K562 (cell line): ENCODE measurements at regions not wholly inside any gene's neighbourhood (a gene's known extent, or its start where the extent isn't known, plus 50 kb on each side); places are given as distances from the start of the nearest gene placed in this dataset.

Source experiments
- ATAC-seq: fragments of 200-7000 bp; cut with Tn5 transposase; 3 replicates; pipeline ENCODE4 v1.9.1; 2020; ENCODE audit warnings: moderate library complexity
- BruUV-seq: library from RNA; stranded (reverse); fragments of 400-500 nt; replicated peaks from 2 replicates; lab custom pipeline; 2021; lab: Mats Ljungman, UMichigan
- CTCF ChIA-PET: fragments of 300-600 bp; formaldehyde crosslinking; extraction: SDS; loops from one replicate; lab custom pipeline; 2021; ENCODE audit warnings: low intra/inter-chr PET ratio; lab: Yijun Ruan, JAX
- POLR2A ChIA-PET: fragments of 300-600, 350-650 bp; sonication (Branson Sonifier 250); formaldehyde crosslinking; extraction: SDS; loops from one replicate; lab custom pipeline; 2021; ENCODE audit warnings: antibody characterized with exemption, inconsistent platforms; lab: Yijun Ruan, JAX
- DNase-seq, 4 experiments: peaks; one replicate each; pipeline versions ENCODE4 v3.0.0 to v3.0.0-alpha.2; 2011 to 2018; ENCODE audit warnings: low spot score in 3 of 4, mixed read lengths in 3 of 4; ENCODE audit errors: extremely low read depth in 1 of 4
- FAIRE-seq: peaks from 2 replicates; lab custom pipeline; 2011; peaks lifted over from hg19 to GRCh38; lab: Jason Lieb, UNC
- H2AFZ ChIP-seq: 2 replicates; pipeline ENCODE4 v1.6.0; 2011; ENCODE audit warnings: low read depth, low read length, control low read depth, inconsistent platforms
- H3K27ac ChIP-seq: fragments of 200-600 bp; 3 replicates; pipeline ENCODE4 v1.8.0; 2011; ENCODE audit warnings: low read depth, mild to moderate bottlenecking, control low read depth, inconsistent platforms, low read length, moderate library complexity, mixed read lengths; ENCODE audit errors: extremely low read depth
- H3K27me3 ChIP-seq, 2 experiments: fragments of 300-600 bp in 1 of 2; 2 replicates in 1 of 2; 3 replicates in 1 of 2; pipeline versions ENCODE4 v1.6.0 to v1.8.0; 2011; ENCODE audit warnings: inconsistent platforms in 2 of 2, low read length in 2 of 2, mild to moderate bottlenecking in 1 of 2, mixed read lengths in 1 of 2, moderate library complexity in 1 of 2; ENCODE audit not compliant: control insufficient read depth in 2 of 2, insufficient read depth in 2 of 2
- H3K36me3 ChIP-seq: fragments of 300-600 bp; 3 replicates; pipeline ENCODE4 v1.8.0; 2011; ENCODE audit warnings: mild to moderate bottlenecking, low read length, inconsistent platforms; ENCODE audit not compliant: control insufficient read depth, insufficient read depth
- H3K4me1 ChIP-seq, 2 experiments: fragments of 200-600 bp in 1 of 2; replicated peaks in 1 of 2; 2 replicates in 1 of 2; 3 replicates in 1 of 2; pipeline versions ENCODE4 v1.5.1 to v1.8.0; 2011; ENCODE audit warnings: inconsistent platforms in 2 of 2, low read length in 2 of 2, mild to moderate bottlenecking in 1 of 2, mixed read lengths in 1 of 2, moderate library complexity in 1 of 2; ENCODE audit not compliant: control insufficient read depth in 2 of 2, insufficient read depth in 2 of 2
- H3K4me2 ChIP-seq: 2 replicates; pipeline ENCODE4 v1.6.1; 2011; ENCODE audit warnings: low read length, control low read depth, inconsistent platforms, mixed read lengths; ENCODE audit not compliant: insufficient read depth
- H3K4me3 ChIP-seq: fragments of 200-600 bp; sonication (generic), shearing (Covaris generic); 2 replicates; pipeline ENCODE4 v1.5.1; 2016; ENCODE audit warnings: control low read depth, inconsistent platforms
- H3K79me2 ChIP-seq: fragments of 200-600 bp; 3 replicates; pipeline ENCODE4 v1.8.0; 2011; ENCODE audit warnings: low read length, inconsistent platforms; ENCODE audit not compliant: control insufficient read depth, insufficient read depth
- H3K9ac ChIP-seq, 2 experiments: 2 replicates each; pipeline versions ENCODE4 v1.6.0 to v1.6.1; 2011; ENCODE audit warnings: low read depth in 2 of 2, low read length in 2 of 2, control low read depth in 1 of 2, inconsistent platforms in 1 of 2, mild to moderate bottlenecking in 1 of 2, mixed read lengths in 1 of 2; ENCODE audit not compliant: insufficient read depth in 1 of 2
- H3K9me1 ChIP-seq: one replicate; pipeline ENCODE4 v1.6.0; 2011; ENCODE audit warnings: inconsistent platforms, mild to moderate bottlenecking, low read length, moderate library complexity; ENCODE audit not compliant: control insufficient read depth, insufficient read depth
- H3K9me3 ChIP-seq: replicated peaks from 2 replicates; pipeline ENCODE4 v1.5.1; 2011; ENCODE audit warnings: low read depth, low read length, inconsistent platforms; ENCODE audit not compliant: control insufficient read depth, insufficient read depth
- H4K20me1 ChIP-seq: replicated peaks from 2 replicates; pipeline ENCODE4 v1.6.1; 2011; ENCODE audit warnings: low read length, inconsistent platforms, mixed read lengths; ENCODE audit not compliant: control insufficient read depth, insufficient read depth
- BRCA1 ChIP-seq, 2 experiments: fragments of 450-650 bp in 1 of 2; sonication (generic) in 1 of 2; formaldehyde crosslinking in 1 of 2; IDR thresholded peaks; 2 replicates each; pipeline versions ENCODE4 v1.5.0 to v1.6.1; 2017 to 2020; ENCODE audit warnings: mild to moderate bottlenecking in 1 of 2, missing genetic modification reagents in 1 of 2
- BRF2 ChIP-seq: IDR thresholded peaks from 3 replicates; pipeline ENCODE4 v1.6.1; 2011; ENCODE audit warnings: borderline replicate concordance, mild to moderate bottlenecking; ENCODE audit not compliant: insufficient read length, insufficient read depth
- CHCHD3 ChIP-seq: fragments of 250-450 bp; sonication (Bioruptor Pico); IDR thresholded peaks from 2 replicates; pipeline ENCODE4 v2.1.2; 2022; ENCODE audit warnings: mild to moderate bottlenecking
- ESRRB ChIP-seq: fragments of 250-450 bp; sonication (Bioruptor Pico); IDR thresholded peaks from 2 replicates; pipeline ENCODE4 v1.5.0; 2020; ENCODE audit warnings: mild to moderate bottlenecking, moderate library complexity, borderline replicate concordance
- EWSR1 ChIP-seq: fragments of 450-650 bp; IDR thresholded peaks from 2 replicates; pipeline ENCODE4 v1.6.1; 2018; ENCODE audit warnings: borderline replicate concordance, mild to moderate bottlenecking, low read depth, moderate library complexity; ENCODE audit not compliant: partially characterized antibody
- HDAC3 ChIP-seq: fragments of 450-650 bp; IDR thresholded peaks from 2 replicates; pipeline ENCODE4 v1.6.1; 2018; ENCODE audit warnings: borderline replicate concordance, mild to moderate bottlenecking, moderate library complexity; ENCODE audit not compliant: partially characterized antibody
- JUND ChIP-seq, 2 experiments: IDR thresholded peaks; 2 replicates in 1 of 2; 3 replicates in 1 of 2; pipeline ENCODE4 v1.6.1; 2011; ENCODE audit warnings: borderline replicate concordance in 2 of 2, low read depth in 2 of 2, low read length in 2 of 2, improper control_type of control experiment in 1 of 2, missing biosample characterization in 1 of 2, missing genetic modification characterization in 1 of 2, missing genetic modification reagents in 1 of 2
- KDM4B ChIP-seq, 2 experiments: fragments of 450-650 bp in 1 of 2; sonication (generic) in 1 of 2; IDR thresholded peaks; 2 replicates each; pipeline ENCODE4 v1.6.1; 2016 to 2017; ENCODE audit warnings: borderline replicate concordance in 2 of 2, antibody characterized with exemption in 1 of 2, low read depth in 1 of 2, mild to moderate bottlenecking in 1 of 2
- L3MBTL2 ChIP-seq: fragments of 450-650 bp; IDR thresholded peaks from 2 replicates; pipeline ENCODE4 v1.6.1; 2016; ENCODE audit warnings: mild to moderate bottlenecking, moderate library complexity
- SREBF1 ChIP-seq: fragments of 150-350 bp; IDR thresholded peaks from 2 replicates; pipeline ENCODE4 v1.6.1; 2014; ENCODE audit warnings: antibody characterized with exemption, low read depth, low read length, borderline replicate concordance
- SRSF1 ChIP-seq: fragments of 200-400 bp; formaldehyde crosslinking; IDR thresholded peaks from 2 replicates; pipeline ENCODE4 v1.6.1; 2017; ENCODE audit warnings: mild to moderate bottlenecking, low read depth, low read length, moderate library complexity
- WHSC1 ChIP-seq: IDR thresholded peaks from one replicate; pipeline ENCODE4 v1.6.1; 2012; ENCODE audit warnings: low read length, control low read depth, inconsistent platforms
- ZC3H11A ChIP-seq: IDR thresholded peaks from 2 replicates; pipeline ENCODE4 v1.6.1; 2012; ENCODE audit warnings: low read depth, low read length, improper control_type of control experiment
- ZNF175 ChIP-seq: fragments of 200-800 bp; sonication (Bioruptor generic); IDR thresholded peaks from 2 replicates; pipeline ENCODE4 v1.6.1; 2016; ENCODE audit warnings: low read depth, mild to moderate bottlenecking, missing genetic modification characterization, missing compliant biosample characterization
- ZNF316 ChIP-seq: fragments of 450-650 bp; IDR thresholded peaks from 2 replicates; pipeline ENCODE4 v1.6.1; 2016
- ZNF324 ChIP-seq: fragments of 250-450 bp; sonication (Bioruptor Pico); IDR thresholded peaks from 2 replicates; pipeline ENCODE4 v1.4.0; 2020; ENCODE audit warnings: mild to moderate bottlenecking
- ZNF436 ChIP-seq: fragments of 250-450, 450-650 bp; sonication (Bioruptor Pico); formaldehyde crosslinking; IDR thresholded peaks from 2 replicates; pipeline ENCODE4 v1.7.0; 2020; ENCODE audit warnings: mild to moderate bottlenecking
- ZNF561 ChIP-seq: fragments of 450-650 bp; formaldehyde crosslinking; conservative IDR thresholded peaks from 2 replicates; pipeline ENCODE4 v1.4.0; 2020; ENCODE audit warnings: mild to moderate bottlenecking, moderate library complexity
- WGBS: fragments of 100-300 bp; shearing (Covaris generic); methylation state at CpG from one replicate; pipeline ENCODE4 v1.1.6; 2016; ENCODE audit warnings: low coverage, mixed read lengths; ENCODE audit not compliant: insufficient coverage; ENCODE audit errors: missing lambda C conversion rate; 5-methylcytosine and 5-hydroxymethylcytosine counted together
- in situ Hi-C: fragments of 300-500 bp; cut with MboI; formaldehyde crosslinking; loops from 4 replicates; pipeline ENCODE4 v1.15.0; 2018; ENCODE audit warnings: inconsistent platforms, mixed read lengths
- intact Hi-C: fragments of 100-400 bp; cut with micrococcal nuclease; formaldehyde crosslinking; loops from 2 replicates; pipeline ENCODE4 v1.14.2; 2022
- TF ChIP-seq, protein P1 (sequence below): fragments of 450-650 bp; IDR thresholded peaks from 2 replicates; pipeline ENCODE4 v1.6.1; 2016; ENCODE audit warnings: low read depth, mild to moderate bottlenecking, moderate library complexity
- TF ChIP-seq, protein P2 (sequence below): fragments of 450-650 bp; IDR thresholded peaks from 2 replicates; pipeline ENCODE4 v1.6.1; 2016; ENCODE audit warnings: mild to moderate bottlenecking

DNA sequence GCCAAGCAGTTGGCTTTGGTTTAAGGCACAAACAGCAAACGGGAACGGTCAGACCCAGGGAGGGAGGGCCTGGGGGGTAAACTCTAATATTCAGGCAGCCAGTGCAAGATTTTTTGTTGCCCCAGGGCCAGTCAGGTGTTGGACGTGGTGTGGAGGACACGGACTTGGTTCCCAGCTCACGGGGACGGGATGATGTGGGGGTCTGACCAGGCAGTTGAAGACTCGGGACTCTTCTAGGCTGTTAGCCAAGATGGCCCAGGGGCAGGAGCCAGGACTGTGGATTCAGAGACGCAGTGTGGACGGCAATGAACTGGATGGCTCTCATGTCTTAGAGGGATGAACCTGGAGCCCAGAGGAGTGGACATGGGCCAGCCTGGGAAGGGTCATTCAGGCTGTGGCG is 169.2 kb downstream of the C9orf50 start:
- 42% methylated on average over 9 of the region's 10 CpGs for WGBS
- in situ Hi-C loops, result no loop called here
- FAIRE-seq (no peak), DNase-seq (no peak)
- CTCF ChIA-PET, result no interaction called here
- no TSS peak for BruUV-seq
- TF ChIP-seq BRCA1 (IDR thresholded peaks at IDR 0.05) (no peak), BRCA1 (CRISPR knock-in tag; IDR thresholded peaks at IDR 0.05) (no peak), KDM4B (IDR thresholded peaks at IDR 0.05; ENCODE audit: borderline replicate concordance in 2 of 2, low read depth in 1 of 2) (no peak), CHCHD3 (CRISPR knock-in tag) (no peak), ZNF561 (CRISPR knock-in tag) (no peak), HDAC3 (no peak), L3MBTL2 (no peak), SRSF1 (no peak), ZC3H11A (no peak), WHSC1 (no peak), BRF2 (no peak), JUND (IDR thresholded peaks at IDR 0.05; ENCODE audit: borderline replicate concordance, low read depth, low read length) (no peak), JUND (tag; IDR thresholded peaks at IDR 0.05; ENCODE audit: borderline replicate concordance, low read depth, low read length) (no peak), EWSR1 (no peak), ESRRB (CRISPR knock-in tag) (no peak), ZNF316 (no peak), ZNF175 (CRISPR knock-in tag) (no peak), ZNF436 (CRISPR knock-in tag) (no peak), ZNF324 (CRISPR knock-in tag) (no peak), SREBF1 (no peak)
- TF ChIP-seq, protein P1, sequence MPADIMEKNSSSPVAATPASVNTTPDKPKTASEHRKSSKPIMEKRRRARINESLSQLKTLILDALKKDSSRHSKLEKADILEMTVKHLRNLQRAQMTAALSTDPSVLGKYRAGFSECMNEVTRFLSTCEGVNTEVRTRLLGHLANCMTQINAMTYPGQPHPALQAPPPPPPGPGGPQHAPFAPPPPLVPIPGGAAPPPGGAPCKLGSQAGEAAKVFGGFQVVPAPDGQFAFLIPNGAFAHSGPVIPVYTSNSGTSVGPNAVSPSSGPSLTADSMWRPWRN, result no peak
- TF ChIP-seq, protein P2, sequence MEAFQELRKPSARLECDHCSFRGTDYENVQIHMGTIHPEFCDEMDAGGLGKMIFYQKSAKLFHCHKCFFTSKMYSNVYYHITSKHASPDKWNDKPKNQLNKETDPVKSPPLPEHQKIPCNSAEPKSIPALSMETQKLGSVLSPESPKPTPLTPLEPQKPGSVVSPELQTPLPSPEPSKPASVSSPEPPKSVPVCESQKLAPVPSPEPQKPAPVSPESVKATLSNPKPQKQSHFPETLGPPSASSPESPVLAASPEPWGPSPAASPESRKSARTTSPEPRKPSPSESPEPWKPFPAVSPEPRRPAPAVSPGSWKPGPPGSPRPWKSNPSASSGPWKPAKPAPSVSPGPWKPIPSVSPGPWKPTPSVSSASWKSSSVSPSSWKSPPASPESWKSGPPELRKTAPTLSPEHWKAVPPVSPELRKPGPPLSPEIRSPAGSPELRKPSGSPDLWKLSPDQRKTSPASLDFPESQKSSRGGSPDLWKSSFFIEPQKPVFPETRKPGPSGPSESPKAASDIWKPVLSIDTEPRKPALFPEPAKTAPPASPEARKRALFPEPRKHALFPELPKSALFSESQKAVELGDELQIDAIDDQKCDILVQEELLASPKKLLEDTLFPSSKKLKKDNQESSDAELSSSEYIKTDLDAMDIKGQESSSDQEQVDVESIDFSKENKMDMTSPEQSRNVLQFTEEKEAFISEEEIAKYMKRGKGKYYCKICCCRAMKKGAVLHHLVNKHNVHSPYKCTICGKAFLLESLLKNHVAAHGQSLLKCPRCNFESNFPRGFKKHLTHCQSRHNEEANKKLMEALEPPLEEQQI, result no peak
- TF ChIP-seq, all 486 proteins: peak for 0
- ATAC-seq, result no peak; the same call in 2 of the 3 replicates
- Histone ChIP-seq H3K27me3 (no peaks in the 10 kb centered on the region; a peak in 1 of 5 replicates), H3K79me2 (no peaks in the 10 kb centered on the region), H3K36me3 (no peaks in the 10 kb centered on the region), H3K9me3 (no peaks in the 10 kb centered on the region), H3K27ac (no peak overlapping the region), H3K4me3 (no peak overlapping the region), H2AFZ (peak overlapping the region; percentile 28; the same call in 1 of the 2 replicates), H3K4me2 (no peak overlapping the region), H3K9ac (peak overlapping the region in 1 of 2 experiments; percentile 67; a peak in 2 of 4 replicates), H3K4me1 (peaks cover 3 to 14% of the 10 kb centered on the region in 2 experiments; a peak in 3 of 5 replicates), H4K20me1 (no peaks in the 10 kb centered on the region), H3K9me1 (no peaks in the 10 kb centered on the region)
- intact Hi-C loops, result no loop called here
- POLR2A ChIA-PET, result no interaction called here
